ENCODE measurements at regions not wholly inside any gene's neighbourhood (a gene's known extent, or its start where the extent isn't known, plus 50 kb on each side); places are given as distances from the start of the nearest gene placed in this dataset.

DNA sequence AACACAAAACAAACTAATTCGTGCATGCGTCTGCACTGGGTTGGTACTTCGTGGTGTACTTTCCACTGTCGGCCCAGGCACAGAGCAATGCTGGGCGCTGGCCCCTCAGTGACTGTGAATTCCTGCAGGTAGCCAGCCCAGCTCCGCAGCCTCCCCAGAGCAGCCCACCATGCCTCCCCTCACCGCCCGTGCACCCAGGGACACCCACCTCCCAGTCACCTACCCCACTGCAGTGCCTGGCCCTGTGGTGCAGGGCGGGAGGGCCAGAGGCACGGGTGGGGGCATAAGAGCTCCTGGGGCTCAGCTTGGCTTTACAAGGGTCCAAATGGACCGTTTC is 93.1 kb upstream of the ZNF507 start:
- H3K9me2 ChIP-seq (replicated peaks; ENCODE audit: insufficient read depth), result no peaks in the 10 kb centered on the region
- H3K4me1 ChIP-seq (ENCODE audit: insufficient read depth), result no peaks in the 10 kb centered on the region
- DNase-seq (ENCODE audit: low spot score), result no peak
- H4K20me1 ChIP-seq (ENCODE audit: insufficient read depth, poor library complexity, severe bottlenecking), result no peaks in the 10 kb centered on the region
- peaks cover 24% of the 10 kb centered on the region for H3K27me3 ChIP-seq
- no peaks in the 10 kb centered on the region for H3K36me3 ChIP-seq (replicated peaks; ENCODE audit: insufficient read depth, low read depth)
- H3K4me2 ChIP-seq, result no peak overlapping the region
- no peaks in the 10 kb centered on the region for H3K79me2 ChIP-seq
- no peaks in the 10 kb centered on the region for H3K9me3 ChIP-seq (ENCODE audit: low read depth)
- TF ChIP-seq CTCF (IDR thresholded peaks at IDR 0.05; ENCODE audit: poor library complexity) (no peak), EZH2phosphoT487 (IDR thresholded peaks at IDR 0.05; ENCODE audit: low read depth, severe bottlenecking, unreplicated experiment) (no peak), EZH2 (IDR thresholded peaks at IDR 0.05; ENCODE audit: borderline replicate concordance) (no peak)
- no peak overlapping the region for H3K27ac ChIP-seq
- WGBS (ENCODE audit: low lambda C conversion rate, missing lambda C conversion rate), result 79% methylated on average over 10 of the region's 11 CpGs
- no peak overlapping the region for H2AFZ ChIP-seq
- no peak overlapping the region for H3K4me3 ChIP-seq

- no peak for DNase-seq (ENCODE audit: low spot score)
These were observed 91.5 kb upstream of the ZNF507 start for GRCh38 chr19:32253683-32254508.

DNA sequence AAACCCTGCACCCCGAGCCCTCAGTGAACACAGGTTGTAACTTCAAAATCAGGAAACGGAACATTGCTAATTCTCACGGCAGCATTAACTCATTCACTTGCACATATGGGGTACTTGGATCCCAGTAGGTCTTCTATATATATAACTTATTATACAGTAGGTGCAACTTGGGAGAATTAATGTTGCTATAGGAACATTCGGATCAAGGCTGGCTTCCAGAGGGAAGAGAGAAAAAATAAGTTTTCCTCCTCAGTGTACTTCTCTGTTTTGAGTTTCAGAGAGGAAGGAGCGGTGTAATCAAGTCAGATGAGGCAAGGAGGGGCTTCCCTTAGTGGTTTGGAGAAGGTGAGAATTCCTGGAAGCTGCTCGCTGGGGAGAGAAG is 90.9 kb upstream of the ZNF507 start:
- 76% methylated on average over 6 of the region's 6 CpGs for WGBS (ENCODE audit: low lambda C conversion rate, missing lambda C conversion rate)
- H3K4me1 ChIP-seq (ENCODE audit: insufficient read depth), result no peaks in the 10 kb centered on the region
- H3K36me3 ChIP-seq (replicated peaks; ENCODE audit: insufficient read depth, low read depth), result no peaks in the 10 kb centered on the region
- no peak overlapping the region for H3K27ac ChIP-seq
- H4K20me1 ChIP-seq (ENCODE audit: insufficient read depth, poor library complexity, severe bottlenecking), result no peaks in the 10 kb centered on the region
- H3K4me2 ChIP-seq, result no peak overlapping the region
- no peak for TF ChIP-seq EZH2 (IDR thresholded peaks at IDR 0.05; ENCODE audit: borderline replicate concordance)
- no peak for TF ChIP-seq CTCF (IDR thresholded peaks at IDR 0.05; ENCODE audit: poor library complexity)
- TF ChIP-seq EZH2phosphoT487 (IDR thresholded peaks at IDR 0.05; ENCODE audit: low read depth, severe bottlenecking, unreplicated experiment), result no peak
- no peaks in the 10 kb centered on the region for H3K9me2 ChIP-seq (replicated peaks; ENCODE audit: insufficient read depth)
- H3K27me3 ChIP-seq, result peaks cover 7% of the 10 kb centered on the region
- H3K79me2 ChIP-seq, result no peaks in the 10 kb centered on the region
- DNase-seq (ENCODE audit: low spot score), result no peak
- no peak overlapping the region for H3K4me3 ChIP-seq
- no peaks in the 10 kb centered on the region for H3K9me3 ChIP-seq (ENCODE audit: low read depth)
- no peak overlapping the region for H2AFZ ChIP-seq

More at GRCh38 chr19:32253683-32254508, 91.5 kb upstream of the ZNF507 start:
- Histone ChIP-seq H3K27ac (no peak overlapping the region), H3K27me3 (peaks cover 13% of the 10 kb centered on the region), H3K79me2 (no peaks in the 10 kb centered on the region), H3K9me2 (replicated peaks; ENCODE audit: insufficient read depth) (no peaks in the 10 kb centered on the region), H3K9me3 (ENCODE audit: low read depth) (no peaks in the 10 kb centered on the region), H3K36me3 (replicated peaks; ENCODE audit: insufficient read depth, low read depth) (no peaks in the 10 kb centered on the region), H3K4me1 (ENCODE audit: insufficient read depth) (no peaks in the 10 kb centered on the region), H4K20me1 (ENCODE audit: insufficient read depth, poor library complexity, severe bottlenecking) (no peaks in the 10 kb centered on the region), H2AFZ (no peak overlapping the region), H3K4me3 (no peak overlapping the region), H3K4me2 (no peak overlapping the region)
- WGBS (ENCODE audit: low lambda C conversion rate, missing lambda C conversion rate), result 91% methylated on average over 30 of the region's 30 CpGs
- TF ChIP-seq EZH2 (IDR thresholded peaks at IDR 0.05; ENCODE audit: borderline replicate concordance), result no peak
- TF ChIP-seq EZH2phosphoT487 (IDR thresholded peaks at IDR 0.05; ENCODE audit: low read depth, severe bottlenecking, unreplicated experiment), result no peak
- no peak for TF ChIP-seq CTCF (IDR thresholded peaks at IDR 0.05; ENCODE audit: poor library complexity)
